Lower lobe of right lung (tissue), 2 donors: ENCODE measurements at regions not wholly inside any gene's neighbourhood (a gene's known extent, or its start where the extent isn't known, plus 50 kb on each side); places are given as distances from the start of the nearest gene placed in this dataset.

ENCODE experiments used
- ATAC-seq, 2 donors: fragments of 200-7000 bp; cut with Tn5 transposase; one replicate each; pipeline ENCODE4 v1.9.1; 2020 to 2022; ENCODE audit warnings: mild to moderate bottlenecking in 2 of 2, moderate library complexity in 2 of 2
- DNase-seq: peaks from one replicate; pipeline ENCODE4 v3.0.0-alpha.2; 2020
- H3K27ac ChIP-seq: fragments of 200-600 bp; one replicate; pipeline ENCODE4 v1.8.0; 2022
- H3K27me3 ChIP-seq: fragments of 200-600 bp; one replicate; pipeline ENCODE4 v1.8.0; 2022; ENCODE audit warnings: low read depth
- H3K36me3 ChIP-seq: fragments of 200-600 bp; one replicate; pipeline ENCODE4 v1.8.0; 2022; ENCODE audit warnings: mild to moderate bottlenecking
- H3K4me1 ChIP-seq: fragments of 200-600 bp; one replicate; pipeline ENCODE4 v1.8.0; 2022
- H3K4me3 ChIP-seq: fragments of 200-600 bp; one replicate; pipeline ENCODE4 v1.8.0; 2022; ENCODE audit warnings: mild to moderate bottlenecking
- H3K9me3 ChIP-seq: fragments of 200-600 bp; one replicate; pipeline ENCODE4 v1.8.0; 2022
- CTCF ChIP-seq: fragments of 200-600 bp; IDR thresholded peaks from one replicate; pipeline ENCODE4 v1.8.0; 2022; ENCODE audit warnings: antibody characterized with exemption, mild to moderate bottlenecking
- intact Hi-C: fragments of 100-400 bp; cut with DNase I; formaldehyde crosslinking; loops from one replicate; pipeline ENCODE4 v1.11.0; 2022
- donor health status: DM: no; HTN: yes; CAD: no; lungs with severe emphysema.

- Histone ChIP-seq H3K36me3 (no peaks in the 10 kb centered on the region), H3K27ac (no peak overlapping the region), H3K9me3 (no peaks in the 10 kb centered on the region), H3K4me1 (no peaks in the 10 kb centered on the region), H3K27me3 (no peaks in the 10 kb centered on the region), H3K4me3 (no peak overlapping the region)
- DNase-seq, result no peak
- no peak for ATAC-seq
- intact Hi-C loops, result no loop called here
- TF ChIP-seq CTCF, result no peak
These were observed 108.7 kb downstream of the ID4 start for GRCh38 chr6:19945843-19946358.

- Histone ChIP-seq H3K4me1 (no peaks in the 10 kb centered on the region), H3K9me3 (no peaks in the 10 kb centered on the region), H3K36me3 (no peaks in the 10 kb centered on the region), H3K4me3 (no peak overlapping the region), H3K27ac (no peak overlapping the region), H3K27me3 (no peaks in the 10 kb centered on the region)
- no peak for TF ChIP-seq CTCF
- intact Hi-C loops, result no loop called here
- DNase-seq (no peak), ATAC-seq (no peak)
These were observed 112.0 kb downstream of the ID4 start for GRCh38 chr6:19949155-19949554.

GRCh38 chr6:19964115-19964514 is 126.9 kb downstream of the ID4 start:
- no peak for TF ChIP-seq CTCF
- intact Hi-C loops, result no loop called here

GRCh38 chr6:19968201-19968600 is 131.0 kb downstream of the ID4 start:
- TF ChIP-seq CTCF, result no peak
- no peak overlapping the region for H3K27ac ChIP-seq
- H3K27me3 ChIP-seq, result no peaks in the 10 kb centered on the region
- DNase-seq, result no peak
- intact Hi-C loops, result no loop called here
- no peak for ATAC-seq
- H3K4me3 ChIP-seq, result no peak overlapping the region
- no peaks in the 10 kb centered on the region for H3K36me3 ChIP-seq
- H3K9me3 ChIP-seq, result no peaks in the 10 kb centered on the region
- no peaks in the 10 kb centered on the region for H3K4me1 ChIP-seq

More at GRCh38 chr6:19964115-19964514, 126.9 kb downstream of the ID4 start:
- no peak for DNase-seq
- Histone ChIP-seq H3K27me3 (no peaks in the 10 kb centered on the region), H3K27ac (no peak overlapping the region), H3K9me3 (no peaks in the 10 kb centered on the region), H3K4me3 (no peak overlapping the region), H3K36me3 (no peaks in the 10 kb centered on the region), H3K4me1 (no peaks in the 10 kb centered on the region)
- no peak for ATAC-seq

GRCh38 chr6:19972221-19972620 is 135.1 kb downstream of the ID4 start:
- no peaks in the 10 kb centered on the region for H3K4me1 ChIP-seq
- DNase-seq (no peak), ATAC-seq (no peak)
- no peaks in the 10 kb centered on the region for H3K27me3 ChIP-seq
- H3K4me3 ChIP-seq, result no peak overlapping the region
- intact Hi-C loops, result no loop called here
- H3K27ac ChIP-seq, result no peak overlapping the region
- H3K36me3 ChIP-seq, result no peaks in the 10 kb centered on the region
- TF ChIP-seq CTCF, result no peak
- no peaks in the 10 kb centered on the region for H3K9me3 ChIP-seq
